GM23338 (cell line): ENCODE measurements at regions not wholly inside any gene's neighbourhood (a gene's known extent, or its start where the extent isn't known, plus 50 kb on each side); places are given as distances from the start of the nearest gene placed in this dataset.

ENCODE experiments used
- ATAC-seq: fragments of 200-7000 bp; cut with Tn5 transposase; 3 replicates; pipeline ENCODE4 v1.9.1; 2020
- DNase-seq: peaks from one replicate; pipeline ENCODE4 v3.0.0-alpha.2; 2015; ENCODE audit warnings: low spot score
- H2AFZ ChIP-seq: fragments of 200-600 bp; sonication (generic); 2 replicates; pipeline ENCODE4 v1.8.0; 2016; ENCODE audit warnings: antibody characterized with exemption, mild to moderate bottlenecking, moderate library complexity
- H3F3A ChIP-seq: fragments of 200-600 bp; sonication (generic); replicated peaks from 2 replicates; pipeline ENCODE4 v1.8.0; 2017; ENCODE audit warnings: antibody characterized with exemption, mixed run types, low read depth
- H3K27ac ChIP-seq: fragments of 200-600 bp; sonication (generic); 2 replicates; pipeline ENCODE4 v1.6.1; 2016; ENCODE audit warnings: low read depth
- H3K27me3 ChIP-seq: fragments of 200-600 bp; sonication (generic); 2 replicates; pipeline ENCODE4 v1.8.0; 2016; ENCODE audit warnings: mild to moderate bottlenecking, mixed run types, moderate library complexity; ENCODE audit not compliant: insufficient read depth
- H3K36me3 ChIP-seq: fragments of 200-600 bp; sonication (generic); 2 replicates; pipeline ENCODE4 v1.8.0; 2016; ENCODE audit warnings: mild to moderate bottlenecking; ENCODE audit not compliant: insufficient read depth
- H3K4me1 ChIP-seq: fragments of 200-600 bp; sonication (generic); 2 replicates; pipeline ENCODE4 v1.8.0; 2016; ENCODE audit warnings: mild to moderate bottlenecking, moderate library complexity; ENCODE audit not compliant: insufficient read depth
- H3K4me2 ChIP-seq: fragments of 200-600 bp; sonication (generic); 2 replicates; pipeline ENCODE4 v1.7.1; 2017; ENCODE audit warnings: mixed run types
- H3K4me3 ChIP-seq: fragments of 200-600 bp; sonication (generic); 2 replicates; pipeline ENCODE4 v1.6.1; 2016; ENCODE audit warnings: mixed run types
- H3K79me2 ChIP-seq: fragments of 200-600 bp; sonication (generic); replicated peaks from 2 replicates; pipeline ENCODE4 v1.8.0; 2017; ENCODE audit warnings: mild to moderate bottlenecking; ENCODE audit not compliant: insufficient read depth
- H3K9me2 ChIP-seq: fragments of 200-600 bp; sonication (generic); 2 replicates; pipeline ENCODE4 v1.8.0; 2017; ENCODE audit not compliant: insufficient read depth
- H4K20me1 ChIP-seq: fragments of 200-600 bp; sonication (generic); replicated peaks from 2 replicates; pipeline ENCODE4 v1.8.0; 2017; ENCODE audit warnings: mild to moderate bottlenecking; ENCODE audit not compliant: insufficient read depth
- H3K27ac Mint-ChIP-seq: 2 replicates; pipeline ENCODE4 v1.8.0; 2020; ENCODE audit warnings: inconsistent platforms, mild to moderate bottlenecking, moderate library complexity, mixed read lengths
- H3K27me3 Mint-ChIP-seq: 3 replicates; pipeline ENCODE4 v1.8.0; 2022; ENCODE audit warnings: low read depth, mild to moderate bottlenecking, moderate library complexity, mixed read lengths, inconsistent platforms; ENCODE audit not compliant: insufficient read depth, poor library complexity
- H3K36me3 Mint-ChIP-seq: 3 replicates; pipeline ENCODE4 v1.8.0; 2021; ENCODE audit warnings: low read depth, mild to moderate bottlenecking, inconsistent platforms, moderate library complexity, mixed read lengths
- H3K4me1 Mint-ChIP-seq: 3 replicates; pipeline ENCODE4 v1.8.0; 2020; ENCODE audit warnings: mild to moderate bottlenecking, inconsistent platforms, mixed read lengths
- H3K4me3 Mint-ChIP-seq: 3 replicates; pipeline ENCODE4 v1.8.0; 2021; ENCODE audit warnings: moderate library complexity, mild to moderate bottlenecking, inconsistent platforms, mixed read lengths
- H3K9me3 Mint-ChIP-seq: 3 replicates; pipeline ENCODE4 v1.8.0; 2020; ENCODE audit warnings: moderate library complexity, mild to moderate bottlenecking, inconsistent platforms, mixed read lengths
- CREB1 ChIP-seq: fragments of 250-450 bp; sonication (Bioruptor Pico); IDR thresholded peaks from 2 replicates; pipeline ENCODE4 v1.5.0; 2020; ENCODE audit warnings: low read depth, mild to moderate bottlenecking, moderate library complexity
- EZH2 ChIP-seq: fragments of 200-600 bp; sonication (generic); IDR thresholded peaks from one replicate; pipeline ENCODE4 v1.8.0; 2017; ENCODE audit warnings: antibody characterized with exemption, mild to moderate bottlenecking, low read depth; ENCODE audit not compliant: unreplicated experiment
- EZH2phosphoT487 ChIP-seq: fragments of 200-600 bp; sonication (generic); IDR thresholded peaks from one replicate; pipeline ENCODE4 v1.8.1; 2018; ENCODE audit warnings: antibody characterized with exemption; ENCODE audit not compliant: unreplicated experiment
- JUNB ChIP-seq: IDR thresholded peaks from one replicate; pipeline ENCODE4 v1.6.1; 2016; ENCODE audit warnings: antibody characterized with exemption; ENCODE audit not compliant: unreplicated experiment
- NANOG ChIP-seq: IDR thresholded peaks from 2 replicates; pipeline ENCODE4 v1.6.1; 2016; ENCODE audit warnings: antibody characterized with exemption, borderline replicate concordance
- POLR2AphosphoS5 ChIP-seq: IDR thresholded peaks from 2 replicates; pipeline ENCODE4 v1.6.1; 2016; ENCODE audit warnings: antibody characterized with exemption, low read depth
- REST ChIP-seq: IDR thresholded peaks from one replicate; pipeline ENCODE4 v1.6.1; 2018; ENCODE audit warnings: antibody characterized with exemption; ENCODE audit not compliant: unreplicated experiment
- STAT1 ChIP-seq: IDR thresholded peaks from one replicate; pipeline ENCODE4 v1.6.1; 2016; ENCODE audit warnings: antibody characterized with exemption; ENCODE audit not compliant: unreplicated experiment
- ZNF114 ChIP-seq: fragments of 250-450 bp; sonication (Bioruptor Pico); IDR thresholded peaks from 2 replicates; pipeline ENCODE4 v1.5.0; 2020; ENCODE audit warnings: mild to moderate bottlenecking, moderate library complexity
- ZNF331 ChIP-seq: fragments of 250-450 bp; sonication (Bioruptor Pico); IDR thresholded peaks from 2 replicates; pipeline ENCODE4 v1.5.0; 2020; ENCODE audit warnings: low read depth, mild to moderate bottlenecking, moderate library complexity
- TF ChIP-seq, protein P1 (sequence below), 2 experiments: fragments of 200-600 bp in 1 of 2; sonication (generic) in 1 of 2; conservative IDR thresholded peaks; 2 replicates each; pipeline versions ENCODE4 v1.5.1 to v1.6.1; 2016 to 2017; ENCODE audit warnings: antibody characterized with exemption in 2 of 2, low read depth in 2 of 2, mild to moderate bottlenecking in 2 of 2, moderate library complexity in 1 of 2
- TF ChIP-seq, protein P2 (sequence below): fragments of 250-450 bp; sonication (Bioruptor Pico); IDR thresholded peaks from 2 replicates; pipeline ENCODE4 v1.5.0; 2020; ENCODE audit warnings: mild to moderate bottlenecking, moderate library complexity
- TF ChIP-seq, protein P3 (sequence below): IDR thresholded peaks from 2 replicates; pipeline ENCODE4 v1.6.1; 2016; ENCODE audit warnings: antibody characterized with exemption

GRCh38 chr3:134721214-134721613 is 70.4 kb upstream of the KY start:
- H3K36me3 ChIP-seq = no peaks in the 10 kb centered on the region
- no peaks in the 10 kb centered on the region for H3K36me3 Mint-ChIP-seq
- no peak overlapping the region for H2AFZ ChIP-seq
- no peaks in the 10 kb centered on the region for H4K20me1 ChIP-seq
- no peaks in the 10 kb centered on the region for H3K9me3 Mint-ChIP-seq
- no peaks in the 10 kb centered on the region for H3K79me2 ChIP-seq
- ATAC-seq = no peak
- H3K4me3 Mint-ChIP-seq = no peak overlapping the region
- DNase-seq = no peak
- no peak overlapping the region for H3K27ac Mint-ChIP-seq
- no peak overlapping the region for H3K4me2 ChIP-seq
- TF ChIP-seq ZNF331 (no peak), ZNF114 (CRISPR knock-in tag) (no peak), EZH2phosphoT487 (no peak), REST (no peak), STAT1 (no peak), POLR2AphosphoS5 (no peak), EZH2 (no peak), JUNB (no peak), CREB1 (CRISPR knock-in tag) (no peak), NANOG (no peak)
- TF ChIP-seq, protein P1, sequence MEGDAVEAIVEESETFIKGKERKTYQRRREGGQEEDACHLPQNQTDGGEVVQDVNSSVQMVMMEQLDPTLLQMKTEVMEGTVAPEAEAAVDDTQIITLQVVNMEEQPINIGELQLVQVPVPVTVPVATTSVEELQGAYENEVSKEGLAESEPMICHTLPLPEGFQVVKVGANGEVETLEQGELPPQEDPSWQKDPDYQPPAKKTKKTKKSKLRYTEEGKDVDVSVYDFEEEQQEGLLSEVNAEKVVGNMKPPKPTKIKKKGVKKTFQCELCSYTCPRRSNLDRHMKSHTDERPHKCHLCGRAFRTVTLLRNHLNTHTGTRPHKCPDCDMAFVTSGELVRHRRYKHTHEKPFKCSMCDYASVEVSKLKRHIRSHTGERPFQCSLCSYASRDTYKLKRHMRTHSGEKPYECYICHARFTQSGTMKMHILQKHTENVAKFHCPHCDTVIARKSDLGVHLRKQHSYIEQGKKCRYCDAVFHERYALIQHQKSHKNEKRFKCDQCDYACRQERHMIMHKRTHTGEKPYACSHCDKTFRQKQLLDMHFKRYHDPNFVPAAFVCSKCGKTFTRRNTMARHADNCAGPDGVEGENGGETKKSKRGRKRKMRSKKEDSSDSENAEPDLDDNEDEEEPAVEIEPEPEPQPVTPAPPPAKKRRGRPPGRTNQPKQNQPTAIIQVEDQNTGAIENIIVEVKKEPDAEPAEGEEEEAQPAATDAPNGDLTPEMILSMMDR (conservative IDR thresholded peaks at IDR 0.05; ENCODE audit: low read depth in 2 of 2) = no peak
- TF ChIP-seq, protein P2, sequence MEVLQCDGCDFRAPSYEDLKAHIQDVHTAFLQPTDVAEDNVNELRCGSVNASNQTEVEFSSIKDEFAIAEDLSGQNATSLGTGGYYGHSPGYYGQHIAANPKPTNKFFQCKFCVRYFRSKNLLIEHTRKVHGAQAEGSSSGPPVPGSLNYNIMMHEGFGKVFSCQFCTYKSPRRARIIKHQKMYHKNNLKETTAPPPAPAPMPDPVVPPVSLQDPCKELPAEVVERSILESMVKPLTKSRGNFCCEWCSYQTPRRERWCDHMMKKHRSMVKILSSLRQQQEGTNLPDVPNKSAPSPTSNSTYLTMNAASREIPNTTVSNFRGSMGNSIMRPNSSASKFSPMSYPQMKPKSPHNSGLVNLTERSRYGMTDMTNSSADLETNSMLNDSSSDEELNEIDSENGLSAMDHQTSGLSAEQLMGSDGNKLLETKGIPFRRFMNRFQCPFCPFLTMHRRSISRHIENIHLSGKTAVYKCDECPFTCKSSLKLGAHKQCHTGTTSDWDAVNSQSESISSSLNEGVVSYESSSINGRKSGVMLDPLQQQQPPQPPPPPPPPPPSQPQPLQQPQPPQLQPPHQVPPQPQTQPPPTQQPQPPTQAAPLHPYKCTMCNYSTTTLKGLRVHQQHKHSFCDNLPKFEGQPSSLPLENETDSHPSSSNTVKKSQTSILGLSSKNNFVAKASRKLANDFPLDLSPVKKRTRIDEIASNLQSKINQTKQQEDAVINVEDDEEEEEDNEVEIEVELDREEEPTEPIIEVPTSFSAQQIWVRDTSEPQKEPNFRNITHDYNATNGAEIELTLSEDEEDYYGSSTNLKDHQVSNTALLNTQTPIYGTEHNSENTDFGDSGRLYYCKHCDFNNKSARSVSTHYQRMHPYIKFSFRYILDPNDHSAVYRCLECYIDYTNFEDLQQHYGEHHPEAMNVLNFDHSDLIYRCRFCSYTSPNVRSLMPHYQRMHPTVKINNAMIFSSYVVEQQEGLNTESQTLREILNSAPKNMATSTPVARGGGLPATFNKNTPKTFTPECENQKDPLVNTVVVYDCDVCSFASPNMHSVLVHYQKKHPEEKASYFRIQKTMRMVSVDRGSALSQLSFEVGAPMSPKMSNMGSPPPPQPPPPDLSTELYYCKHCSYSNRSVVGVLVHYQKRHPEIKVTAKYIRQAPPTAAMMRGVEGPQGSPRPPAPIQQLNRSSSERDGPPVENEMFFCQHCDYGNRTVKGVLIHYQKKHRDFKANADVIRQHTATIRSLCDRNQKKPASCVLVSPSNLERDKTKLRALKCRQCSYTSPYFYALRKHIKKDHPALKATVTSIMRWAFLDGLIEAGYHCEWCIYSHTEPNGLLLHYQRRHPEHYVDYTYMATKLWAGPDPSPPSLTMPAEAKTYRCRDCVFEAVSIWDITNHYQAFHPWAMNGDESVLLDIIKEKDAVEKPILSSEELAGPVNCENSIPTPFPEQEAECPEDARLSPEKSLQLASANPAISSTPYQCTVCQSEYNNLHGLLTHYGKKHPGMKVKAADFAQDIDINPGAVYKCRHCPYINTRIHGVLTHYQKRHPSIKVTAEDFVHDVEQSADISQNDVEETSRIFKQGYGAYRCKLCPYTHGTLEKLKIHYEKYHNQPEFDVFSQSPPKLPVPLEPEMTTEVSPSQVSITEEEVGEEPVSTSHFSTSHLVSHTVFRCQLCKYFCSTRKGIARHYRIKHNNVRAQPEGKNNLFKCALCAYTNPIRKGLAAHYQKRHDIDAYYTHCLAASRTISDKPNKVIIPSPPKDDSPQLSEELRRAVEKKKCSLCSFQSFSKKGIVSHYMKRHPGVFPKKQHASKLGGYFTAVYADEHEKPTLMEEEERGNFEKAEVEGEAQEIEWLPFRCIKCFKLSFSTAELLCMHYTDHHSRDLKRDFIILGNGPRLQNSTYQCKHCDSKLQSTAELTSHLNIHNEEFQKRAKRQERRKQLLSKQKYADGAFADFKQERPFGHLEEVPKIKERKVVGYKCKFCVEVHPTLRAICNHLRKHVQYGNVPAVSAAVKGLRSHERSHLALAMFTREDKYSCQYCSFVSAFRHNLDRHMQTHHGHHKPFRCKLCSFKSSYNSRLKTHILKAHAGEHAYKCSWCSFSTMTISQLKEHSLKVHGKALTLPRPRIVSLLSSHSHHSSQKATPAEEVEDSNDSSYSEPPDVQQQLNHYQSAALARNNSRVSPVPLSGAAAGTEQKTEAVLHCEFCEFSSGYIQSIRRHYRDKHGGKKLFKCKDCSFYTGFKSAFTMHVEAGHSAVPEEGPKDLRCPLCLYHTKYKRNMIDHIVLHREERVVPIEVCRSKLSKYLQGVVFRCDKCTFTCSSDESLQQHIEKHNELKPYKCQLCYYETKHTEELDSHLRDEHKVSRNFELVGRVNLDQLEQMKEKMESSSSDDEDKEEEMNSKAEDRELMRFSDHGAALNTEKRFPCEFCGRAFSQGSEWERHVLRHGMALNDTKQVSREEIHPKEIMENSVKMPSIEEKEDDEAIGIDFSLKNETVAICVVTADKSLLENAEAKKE (CRISPR knock-in tag) = no peak
- TF ChIP-seq, protein P3, sequence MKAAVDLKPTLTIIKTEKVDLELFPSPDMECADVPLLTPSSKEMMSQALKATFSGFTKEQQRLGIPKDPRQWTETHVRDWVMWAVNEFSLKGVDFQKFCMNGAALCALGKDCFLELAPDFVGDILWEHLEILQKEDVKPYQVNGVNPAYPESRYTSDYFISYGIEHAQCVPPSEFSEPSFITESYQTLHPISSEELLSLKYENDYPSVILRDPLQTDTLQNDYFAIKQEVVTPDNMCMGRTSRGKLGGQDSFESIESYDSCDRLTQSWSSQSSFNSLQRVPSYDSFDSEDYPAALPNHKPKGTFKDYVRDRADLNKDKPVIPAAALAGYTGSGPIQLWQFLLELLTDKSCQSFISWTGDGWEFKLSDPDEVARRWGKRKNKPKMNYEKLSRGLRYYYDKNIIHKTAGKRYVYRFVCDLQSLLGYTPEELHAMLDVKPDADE = no peak
- no peaks in the 10 kb centered on the region for H3K9me2 ChIP-seq
- no peaks in the 10 kb centered on the region for H3K4me1 Mint-ChIP-seq
- H3K4me3 ChIP-seq = no peak overlapping the region
- H3K4me1 ChIP-seq = no peaks in the 10 kb centered on the region
- no peaks in the 10 kb centered on the region for H3K27me3 ChIP-seq
- no peaks in the 10 kb centered on the region for H3K27me3 Mint-ChIP-seq
- H3F3A ChIP-seq = no peaks in the 10 kb centered on the region
- no peak overlapping the region for H3K27ac ChIP-seq
